GM19328 (cell line): ENCODE measurements at regions not wholly inside any gene's neighbourhood (a gene's known extent, or its start where the extent isn't known, plus 50 kb on each side); places are given as distances from the start of the nearest gene placed in this dataset.
"Not testable (repeated sequence)": the region's sequence is repeated elsewhere in the genome, so short reads cannot be mapped to it uniquely, and the experiment has no call there.

ENCODE experiments used
- ATAC-seq: cut with Tn5 transposase; IDR thresholded peaks from one replicate; pipeline ENCODE4 v1.9.1; 2021; ENCODE audit warnings: mild to moderate bottlenecking, moderate library complexity; ENCODE audit not compliant: unreplicated experiment

GRCh38 chr11:67776852-67777520 lies 102.6 kb upstream of the ALDH3B2 start:
- no peak for ATAC-seq

DNA sequence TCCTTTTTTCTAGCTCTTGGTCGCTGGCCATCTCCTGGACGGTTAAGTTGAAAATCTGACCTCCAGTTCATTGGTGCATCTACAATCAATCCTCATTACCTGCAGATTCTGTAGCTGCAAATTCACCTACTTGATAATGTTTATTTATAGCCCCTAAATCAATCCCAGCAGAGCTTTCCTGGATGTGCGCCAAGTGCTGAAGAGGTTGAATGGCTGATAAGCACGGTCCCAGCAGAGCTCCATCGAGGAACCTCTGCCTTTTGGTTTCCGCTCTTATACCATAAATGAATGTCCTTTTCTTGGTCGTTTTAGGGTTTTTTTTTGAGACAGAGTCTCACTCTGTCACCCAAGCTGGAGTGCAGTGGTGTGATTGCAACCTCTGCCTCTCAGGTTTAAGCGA lies 99.8 kb upstream of the ALDH3B2 start:
- not testable (repeated sequence) for ATAC-seq

GRCh38 chr11:67768001-67768730 lies 93.7 kb upstream of the ALDH3B2 start:
- ATAC-seq: not testable (repeated sequence)

DNA sequence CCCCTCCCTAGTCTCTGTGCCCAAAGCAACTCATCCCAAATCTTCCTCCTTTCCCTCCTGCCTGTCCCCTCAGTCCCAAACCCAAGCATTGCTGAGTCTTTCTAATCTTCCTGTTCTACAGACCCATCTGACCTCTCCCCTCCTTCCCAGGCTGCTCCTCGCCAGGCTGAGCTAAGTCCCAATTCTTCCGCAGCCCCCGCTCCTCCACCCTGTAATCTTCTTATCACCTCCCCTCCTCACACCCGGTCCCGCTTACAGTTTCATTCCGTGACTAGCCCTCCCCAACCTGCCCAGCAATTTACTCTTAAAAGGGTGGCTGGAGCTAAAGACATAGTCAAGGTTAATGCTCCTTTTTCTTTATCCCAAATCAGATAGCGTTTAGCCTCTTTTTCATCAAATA lies 86.8 kb upstream of the ALDH3B2 start:
- ATAC-seq: not testable (repeated sequence)

DNA sequence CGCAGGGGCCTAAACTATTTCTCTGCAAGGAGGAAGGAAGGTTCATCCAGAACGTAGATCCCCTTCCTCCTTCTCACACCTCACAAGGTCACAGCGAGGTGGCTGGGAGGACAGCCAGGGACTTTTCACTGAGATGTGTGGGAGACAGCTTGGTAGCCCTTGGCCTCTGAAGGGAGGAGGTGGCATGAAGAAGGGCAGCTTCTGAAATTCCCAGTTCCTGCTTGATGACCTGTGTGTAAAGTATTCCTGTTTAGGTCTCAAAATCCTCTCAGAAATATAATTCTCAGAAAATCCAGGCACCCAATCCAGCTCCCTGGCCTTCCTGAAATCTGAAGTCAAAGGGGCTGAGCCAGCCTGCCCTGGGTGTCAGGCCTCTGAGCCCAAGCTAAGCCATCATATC lies 84.9 kb upstream of the ALDH3B2 start:
- ATAC-seq: not testable (repeated sequence)

GRCh38 chr11:67758467-67758866 lies 84.0 kb upstream of the ALDH3B2 start:
- ATAC-seq: not testable (repeated sequence)

GRCh38 chr11:67758009-67758408 lies 83.6 kb upstream of the ALDH3B2 start:
- ATAC-seq: not testable (repeated sequence)

DNA sequence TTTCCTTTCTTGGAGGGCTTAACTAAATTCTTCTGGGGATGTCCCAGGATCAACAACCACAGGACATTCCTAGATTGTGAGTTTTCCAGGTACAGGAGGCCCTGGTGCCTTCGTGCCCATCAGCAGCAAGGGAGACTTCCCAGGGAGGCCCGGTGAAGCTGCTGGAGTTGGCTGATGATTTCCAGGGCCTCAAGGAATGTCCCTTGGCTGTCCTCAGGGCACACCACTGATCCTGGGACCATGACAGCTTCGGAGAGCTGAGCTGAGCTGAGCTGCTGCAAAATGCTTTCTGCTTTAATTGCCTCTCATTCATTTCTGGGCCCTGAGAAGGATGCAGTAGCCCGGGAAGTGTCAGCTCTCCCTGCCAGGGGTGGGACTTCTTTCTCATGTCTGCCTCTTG lies 79.4 kb upstream of the ALDH3B2 start:
- ATAC-seq: not testable (repeated sequence)

GRCh38 chr11:67745181-67745726 lies 70.8 kb upstream of the ALDH3B2 start:
- no peak for ATAC-seq

DNA sequence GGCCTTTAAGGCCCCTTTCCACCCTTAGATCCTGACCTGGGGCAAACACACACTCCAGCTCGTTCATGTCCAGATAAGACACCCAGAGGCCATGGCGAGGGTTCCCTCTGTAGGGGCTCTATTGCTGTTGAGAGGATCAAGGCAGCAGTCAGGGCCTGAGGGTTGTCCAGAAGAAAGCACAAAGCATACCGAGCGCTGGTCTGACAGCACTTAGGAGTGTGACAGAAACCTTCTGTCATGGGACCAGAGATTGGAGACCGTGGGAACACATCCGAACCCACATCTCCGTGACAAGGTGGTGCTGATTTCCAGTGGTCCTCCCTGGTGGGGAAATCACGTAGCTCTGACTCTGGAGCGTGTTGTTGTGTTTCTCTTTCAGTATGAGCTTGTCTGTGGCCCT lies 69.8 kb upstream of the ALDH3B2 start:
- not testable (repeated sequence) for ATAC-seq

DNA sequence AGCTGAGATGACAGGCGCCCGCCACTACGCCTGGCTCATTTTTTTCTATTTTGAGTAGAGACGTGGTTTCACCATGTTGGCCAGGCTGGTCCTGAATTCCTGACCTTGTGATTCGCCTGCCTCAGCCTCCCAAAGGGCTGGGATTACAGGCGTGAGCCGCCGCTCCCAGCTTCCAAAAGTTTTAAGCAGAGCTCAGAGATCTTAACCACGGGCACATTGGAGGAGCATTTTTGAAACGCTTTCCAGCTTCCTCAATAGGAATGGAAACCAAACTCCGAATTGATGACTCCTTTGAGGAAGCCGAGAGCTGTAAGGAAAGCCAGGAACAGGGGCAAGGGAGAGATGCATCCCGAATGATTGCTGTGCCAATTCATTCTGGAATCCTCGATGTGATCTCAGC lies 63.8 kb upstream of the ALDH3B2 start:
- ATAC-seq: not testable (repeated sequence)

DNA sequence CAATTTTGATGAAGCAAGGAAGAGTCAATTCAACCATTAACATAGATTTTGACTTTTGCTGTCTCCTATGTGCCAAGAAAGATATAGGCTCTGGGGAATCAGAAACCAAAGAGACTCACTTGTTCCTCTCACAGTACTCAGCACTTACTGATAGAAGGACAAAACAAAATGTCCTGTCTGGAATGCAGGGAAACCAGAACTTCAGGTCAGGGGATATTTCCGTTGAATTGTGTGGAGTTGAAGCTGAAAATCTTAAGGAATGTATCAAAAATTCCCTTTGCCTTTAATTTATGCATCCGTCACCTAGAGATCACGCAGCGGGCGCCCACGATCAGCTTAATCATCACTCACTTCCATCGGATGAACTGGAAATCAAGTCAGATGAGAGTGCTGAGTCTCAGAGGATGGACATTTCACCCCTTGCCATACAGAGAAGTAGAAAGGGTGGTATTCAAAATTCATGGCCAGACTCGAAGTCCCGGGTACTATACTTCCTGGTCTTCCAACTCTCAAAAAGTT lies 63.2 kb upstream of the ALDH3B2 start:
- ATAC-seq: not testable (repeated sequence)

DNA sequence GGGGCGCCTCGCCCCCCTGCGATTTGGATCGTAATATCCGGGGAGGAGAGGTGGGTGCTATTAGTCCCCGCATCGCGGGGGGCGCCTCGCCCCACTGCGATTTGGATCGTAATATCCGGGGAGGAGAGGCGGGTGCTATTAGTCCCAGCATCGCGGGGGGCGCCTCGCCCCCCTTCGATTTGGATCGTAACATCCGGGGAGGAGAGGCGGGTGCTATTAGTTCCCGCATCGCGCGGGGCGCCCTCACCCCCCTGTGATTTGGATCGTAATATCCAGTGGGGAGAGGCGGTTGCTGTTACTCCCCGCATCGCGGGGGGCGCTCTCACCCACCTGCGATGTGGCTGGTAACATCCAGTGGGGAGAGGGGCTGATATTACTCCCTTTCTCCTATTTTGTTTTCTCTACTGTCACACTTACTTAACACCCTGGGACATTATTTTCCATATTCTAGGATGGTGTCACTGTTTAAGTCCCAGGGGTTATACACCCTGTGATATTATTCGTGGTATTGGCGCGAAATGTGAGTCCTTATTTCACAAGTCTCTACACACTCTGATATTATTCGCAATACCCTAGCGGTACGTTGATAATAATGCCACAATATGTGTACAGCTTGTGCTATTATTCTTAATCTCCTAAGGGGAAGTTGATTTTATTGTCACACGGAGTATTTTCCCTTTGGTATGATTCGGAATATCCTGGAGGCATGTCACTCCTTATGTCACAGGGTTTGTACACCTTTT lies 57.8 kb upstream of the ALDH3B2 start:
- no peak for ATAC-seq

- ATAC-seq: no peak
Observed at GRCh38 chr11:67731583-67731982, 57.2 kb upstream of the ALDH3B2 start.

- ATAC-seq: not testable (repeated sequence)
Observed at GRCh38 chr11:67728163-67728571, 53.7 kb upstream of the ALDH3B2 start.

DNA sequence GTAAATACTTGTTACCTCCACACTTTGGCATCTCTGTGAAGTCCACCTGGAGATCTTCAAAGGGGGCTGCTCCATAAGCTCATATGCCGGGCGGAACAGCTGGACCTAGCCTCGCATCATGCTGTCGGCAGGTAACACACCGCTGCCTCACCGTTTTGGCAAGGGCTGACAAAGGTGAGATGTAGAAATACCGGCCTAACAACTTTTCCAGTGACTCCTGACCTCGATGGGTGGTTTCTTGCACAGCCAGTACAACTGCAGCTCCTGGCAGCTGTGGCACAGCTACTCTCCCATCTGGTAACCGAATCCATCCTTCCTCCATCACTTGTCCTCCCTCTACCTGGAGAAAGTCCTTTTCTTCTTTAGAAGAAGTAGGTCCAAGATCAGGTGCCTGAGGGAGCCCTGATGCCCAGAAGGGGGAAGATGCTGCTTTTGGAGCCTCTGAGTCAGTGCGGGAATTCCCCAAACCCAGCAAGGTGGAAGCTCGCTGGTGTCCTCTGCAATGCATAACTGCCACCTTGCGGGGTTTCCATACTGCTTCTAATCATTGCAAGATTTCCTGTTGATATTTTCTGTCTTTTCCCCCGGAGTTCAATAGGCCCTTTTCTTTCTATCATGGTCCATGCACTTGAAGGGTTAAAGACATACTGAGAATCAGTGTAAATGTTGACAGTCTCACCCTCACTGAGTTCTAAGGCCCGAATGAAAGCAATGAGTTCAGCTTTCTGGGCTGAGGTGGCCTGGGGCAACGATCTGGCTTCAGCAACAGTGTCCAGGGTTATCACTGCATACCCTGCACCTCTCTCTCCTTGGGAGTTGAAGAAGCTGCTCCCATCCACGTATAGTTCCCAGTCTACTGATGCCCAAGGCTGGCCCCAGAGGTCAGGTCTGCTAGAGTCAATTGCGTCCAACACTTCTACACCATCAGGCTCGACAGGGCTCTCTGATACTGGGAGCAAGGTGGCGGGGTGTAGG lies 52.9 kb upstream of the ALDH3B2 start:
- ATAC-seq: not testable (repeated sequence)
